OCI-LY1 (cell line): ENCODE measurements at regions not wholly inside any gene's neighbourhood (a gene's known extent, or its start where the extent isn't known, plus 50 kb on each side); places are given as distances from the start of the nearest gene placed in this dataset.

Source experiments
- H2AFZ ChIP-seq: fragments of 200-600 bp; sonication (generic), shearing (Covaris generic); 2 replicates; pipeline ENCODE4 v1.6.0; 2014; ENCODE audit warnings: antibody characterized with exemption, mild to moderate bottlenecking, low read length
- H3F3A ChIP-seq: fragments of 200-600 bp; sonication (generic), shearing (Covaris generic); 2 replicates; pipeline ENCODE4 v1.6.0; 2014; ENCODE audit warnings: mild to moderate bottlenecking, antibody characterized with exemption, low read length, moderate library complexity; ENCODE audit not compliant: insufficient read depth
- H3K27ac ChIP-seq: fragments of 200-600 bp; sonication (generic); 2 replicates; pipeline ENCODE4 v1.5.1; 2014; ENCODE audit warnings: low read length, mixed run types, mild to moderate bottlenecking, low read depth; ENCODE audit not compliant: poor library complexity, severe bottlenecking
- H3K27me3 ChIP-seq: fragments of 200-600 bp; sonication (generic); 2 replicates; pipeline ENCODE4 v1.6.0; 2014; ENCODE audit warnings: antibody characterized with exemption, mild to moderate bottlenecking, low read length, moderate library complexity; ENCODE audit not compliant: insufficient read depth
- H3K36me3 ChIP-seq: fragments of 200-600 bp; sonication (generic); 2 replicates; pipeline ENCODE4 v1.6.1; 2014; ENCODE audit warnings: mild to moderate bottlenecking, antibody characterized with exemption, low read length, moderate library complexity, mixed read lengths; ENCODE audit not compliant: insufficient read depth
- H3K4me1 ChIP-seq: fragments of 200-600 bp; sonication (generic); 2 replicates; pipeline ENCODE4 v1.5.1; 2014; ENCODE audit warnings: mild to moderate bottlenecking, low read length, moderate library complexity; ENCODE audit not compliant: insufficient read depth, severe bottlenecking
- H3K4me2 ChIP-seq: fragments of 200-600 bp; sonication (generic), shearing (Covaris generic); 2 replicates; pipeline ENCODE4 v1.6.1; 2014; ENCODE audit warnings: low read length
- H3K4me3 ChIP-seq: fragments of 200-600 bp; sonication (generic); 2 replicates; pipeline ENCODE4 v1.5.1; 2014; ENCODE audit warnings: low read length, low read depth, mild to moderate bottlenecking, mixed read lengths; ENCODE audit not compliant: poor library complexity, severe bottlenecking
- H3K79me2 ChIP-seq: fragments of 200-600 bp; shearing (Covaris generic); 2 replicates; pipeline ENCODE4 v1.6.1; 2016; ENCODE audit warnings: mixed run types, low read length, mixed read lengths; ENCODE audit not compliant: insufficient read depth
- H3K9ac ChIP-seq: fragments of 200-600 bp; sonication (generic), shearing (Covaris generic); 2 replicates; pipeline ENCODE4 v1.6.1; 2014; ENCODE audit warnings: mild to moderate bottlenecking, low read length, mixed read lengths
- H3K9me2 ChIP-seq: fragments of 200-600 bp; sonication (generic), shearing (Covaris generic); 2 replicates; pipeline ENCODE4 v1.6.1; 2014; ENCODE audit warnings: low read depth, mild to moderate bottlenecking, low read length, mixed read lengths
- H3K9me3 ChIP-seq: fragments of 200-600 bp; shearing (Covaris generic); 2 replicates; pipeline ENCODE4 v1.6.1; 2014; ENCODE audit warnings: low read length, mixed read lengths
- H4K20me1 ChIP-seq: fragments of 200-600 bp; sonication (generic), shearing (Covaris generic); 2 replicates; pipeline ENCODE4 v1.6.0; 2016; ENCODE audit warnings: mild to moderate bottlenecking, low read length; ENCODE audit not compliant: insufficient read depth
- EZH2 ChIP-seq: fragments of 200-600 bp; sonication (generic), shearing (Covaris generic); IDR thresholded peaks from 2 replicates; pipeline ENCODE4 v1.8.0; 2017; ENCODE audit warnings: borderline replicate concordance, mixed run types, mild to moderate bottlenecking, antibody characterized with exemption, low read length, moderate library complexity, mixed read lengths
- TF ChIP-seq, protein P1 (sequence below): fragments of 200-600 bp; sonication (generic), shearing (Covaris generic); IDR thresholded peaks from 2 replicates; pipeline ENCODE4 v1.5.1; 2017; ENCODE audit warnings: mild to moderate bottlenecking, antibody characterized with exemption, low read length, moderate library complexity, mixed read lengths

GRCh38 chrX:151859481-151859880 is 53.2 kb upstream of the MAGEA4 start:
- H3K27me3 ChIP-seq, result no peaks in the 10 kb centered on the region
- no peak overlapping the region for H3K27ac ChIP-seq
- H4K20me1 ChIP-seq, result no peaks in the 10 kb centered on the region
- no peaks in the 10 kb centered on the region for H3K79me2 ChIP-seq
- no peak overlapping the region for H3K4me2 ChIP-seq
- H3K9ac ChIP-seq, result no peak overlapping the region
- TF ChIP-seq EZH2, result no peak
- TF ChIP-seq, protein P1, sequence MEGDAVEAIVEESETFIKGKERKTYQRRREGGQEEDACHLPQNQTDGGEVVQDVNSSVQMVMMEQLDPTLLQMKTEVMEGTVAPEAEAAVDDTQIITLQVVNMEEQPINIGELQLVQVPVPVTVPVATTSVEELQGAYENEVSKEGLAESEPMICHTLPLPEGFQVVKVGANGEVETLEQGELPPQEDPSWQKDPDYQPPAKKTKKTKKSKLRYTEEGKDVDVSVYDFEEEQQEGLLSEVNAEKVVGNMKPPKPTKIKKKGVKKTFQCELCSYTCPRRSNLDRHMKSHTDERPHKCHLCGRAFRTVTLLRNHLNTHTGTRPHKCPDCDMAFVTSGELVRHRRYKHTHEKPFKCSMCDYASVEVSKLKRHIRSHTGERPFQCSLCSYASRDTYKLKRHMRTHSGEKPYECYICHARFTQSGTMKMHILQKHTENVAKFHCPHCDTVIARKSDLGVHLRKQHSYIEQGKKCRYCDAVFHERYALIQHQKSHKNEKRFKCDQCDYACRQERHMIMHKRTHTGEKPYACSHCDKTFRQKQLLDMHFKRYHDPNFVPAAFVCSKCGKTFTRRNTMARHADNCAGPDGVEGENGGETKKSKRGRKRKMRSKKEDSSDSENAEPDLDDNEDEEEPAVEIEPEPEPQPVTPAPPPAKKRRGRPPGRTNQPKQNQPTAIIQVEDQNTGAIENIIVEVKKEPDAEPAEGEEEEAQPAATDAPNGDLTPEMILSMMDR, result no peak
- no peaks in the 10 kb centered on the region for H3K36me3 ChIP-seq
- H3K9me2 ChIP-seq, result no peaks in the 10 kb centered on the region
- no peaks in the 10 kb centered on the region for H3F3A ChIP-seq
- H3K9me3 ChIP-seq, result no peaks in the 10 kb centered on the region
- H3K4me1 ChIP-seq, result no peaks in the 10 kb centered on the region
- no peak overlapping the region for H2AFZ ChIP-seq
- no peak overlapping the region for H3K4me3 ChIP-seq

GRCh38 chrX:151860827-151861226 is 51.9 kb upstream of the MAGEA4 start:
- TF ChIP-seq, protein P1, result no peak
- TF ChIP-seq EZH2, result no peak
- Histone ChIP-seq H3K4me1 (no peaks in the 10 kb centered on the region), H3K9ac (no peak overlapping the region), H3F3A (no peaks in the 10 kb centered on the region), H3K9me2 (no peaks in the 10 kb centered on the region), H3K27me3 (no peaks in the 10 kb centered on the region), H3K9me3 (no peaks in the 10 kb centered on the region), H3K79me2 (no peaks in the 10 kb centered on the region), H4K20me1 (no peaks in the 10 kb centered on the region), H3K4me3 (no peak overlapping the region), H2AFZ (no peak overlapping the region), H3K27ac (no peak overlapping the region), H3K36me3 (no peaks in the 10 kb centered on the region), H3K4me2 (no peak overlapping the region)
